Ammon's horn (tissue), 1 donor: ENCODE measurements at regions not wholly inside any gene's neighbourhood (a gene's known extent, or its start where the extent isn't known, plus 50 kb on each side); places are given as distances from the start of the nearest gene placed in this dataset.

ENCODE experiments used
- DNase-seq: peaks from one replicate; pipeline ENCODE4 v3.0.0-alpha.2; 2016; ENCODE audit warnings: low spot score

- no peak for DNase-seq
Measured at GRCh38 chr5:24368115-24368514, 276.7 kb downstream of the CDH10 start.

- no peak for DNase-seq
Measured at GRCh38 chr5:24376210-24376609, 268.6 kb downstream of the CDH10 start.

GRCh38 chr5:24376616-24377015 is 268.2 kb downstream of the CDH10 start:
- DNase-seq = no peak

GRCh38 chr5:24381861-24382489 is 262.8 kb downstream of the CDH10 start:
- peak; percentile 23 for DNase-seq

- DNase-seq = no peak
Measured at GRCh38 chr5:24385070-24385469, 259.7 kb downstream of the CDH10 start.

GRCh38 chr5:24385617-24386016 is 259.2 kb downstream of the CDH10 start:
- DNase-seq = no peak

- no peak for DNase-seq
Measured at GRCh38 chr5:24388448-24388847, 256.3 kb downstream of the CDH10 start.

- no peak for DNase-seq
Measured at GRCh38 chr5:24389968-24390367, 254.8 kb downstream of the CDH10 start.

- no peak for DNase-seq
Measured at GRCh38 chr5:24391816-24392215, 253.0 kb downstream of the CDH10 start.

GRCh38 chr5:24397601-24398000 is 247.2 kb downstream of the CDH10 start:
- DNase-seq = no peak

GRCh38 chr5:24401773-24402172 is 243.0 kb downstream of the CDH10 start:
- DNase-seq = no peak

GRCh38 chr5:24407466-24407865 is 237.3 kb downstream of the CDH10 start:
- DNase-seq = no peak

GRCh38 chr5:24428345-24428744 is 216.4 kb downstream of the CDH10 start:
- DNase-seq = no peak

GRCh38 chr5:24433555-24433954 is 211.2 kb downstream of the CDH10 start:
- no peak for DNase-seq
